ENCODE measurements at regions not wholly inside any gene's neighbourhood (a gene's known extent, or its start where the extent isn't known, plus 50 kb on each side); places are given as distances from the start of the nearest gene placed in this dataset.

- peaks cover 10% of the 10 kb centered on the region for H3K4me1 ChIP-seq (ENCODE audit: insufficient read depth)
- H3K36me3 ChIP-seq = no peaks in the 10 kb centered on the region
- DNase-seq = no peak
- H3K9me3 ChIP-seq = no peaks in the 10 kb centered on the region
- H3K27me3 ChIP-seq = no peaks in the 10 kb centered on the region
- WGBS, 3 donors = 53 to 61% (median 55%) methylated on average over 12 of the region's 12 CpGs
- H3K27ac ChIP-seq = peak overlapping the region in 1 of 2 donors; percentile 43
- no peak overlapping the region for H3K4me3 ChIP-seq
- no peak for TF ChIP-seq CTCF (IDR thresholded peaks at IDR 0.05)
- intact Hi-C loops (cut with DNase I) = loop anchor here in 1 of 4 donors (10.0 kb wide), 1 partner anchor 58 kb away; no protein-coding TSS in a partner anchor
Measured at GRCh38 chr9:682633-683508, 158.6 kb upstream of the DMRT1 start.

DNA sequence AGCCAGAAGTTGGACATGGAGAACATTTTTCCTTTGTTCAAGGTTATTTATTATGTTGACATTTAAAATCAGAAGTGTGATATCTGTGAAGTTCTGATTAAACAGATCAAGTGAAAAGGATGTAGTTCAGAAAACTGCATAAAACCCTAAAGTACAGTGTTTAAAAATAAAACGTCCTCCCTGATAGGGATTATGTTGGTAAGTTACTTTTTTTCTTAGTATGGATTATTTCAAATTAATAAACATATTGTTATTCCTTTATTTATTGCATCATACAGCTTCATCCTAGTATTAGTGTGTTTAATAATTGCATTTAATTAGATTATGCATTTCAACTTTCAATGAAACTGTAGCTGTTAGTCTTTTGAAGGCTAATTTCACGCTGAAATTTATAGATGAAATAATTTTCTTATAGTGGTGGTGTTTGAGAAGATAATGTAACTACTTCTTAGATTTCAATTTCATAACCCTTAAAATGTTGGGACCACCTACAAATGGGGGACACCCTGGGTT is 157.9 kb upstream of the DMRT1 start:
- WGBS, 3 donors = 52 to 58% (median 53%) methylated on average over 2 of the region's 2 CpGs
- no peaks in the 10 kb centered on the region for H3K9me3 ChIP-seq
- H3K27ac ChIP-seq = peak overlapping the region in 1 of 2 donors; percentile 43
- no peak overlapping the region for H3K4me3 ChIP-seq
- H3K27me3 ChIP-seq = no peaks in the 10 kb centered on the region
- no peak for TF ChIP-seq EP300 (IDR thresholded peaks at IDR 0.05)
- TF ChIP-seq POLR2A (IDR thresholded peaks at IDR 0.05) = no peak
- no peak for TF ChIP-seq CTCF (IDR thresholded peaks at IDR 0.05)
- DNase-seq = no peak
- H3K4me1 ChIP-seq (ENCODE audit: insufficient read depth) = peaks cover 10% of the 10 kb centered on the region
- intact Hi-C loops (cut with DNase I) = loop anchor here in 1 of 4 donors (10.0 kb wide), 1 partner anchor 59 kb away; no protein-coding TSS in a partner anchor
- no peaks in the 10 kb centered on the region for H3K36me3 ChIP-seq

DNA sequence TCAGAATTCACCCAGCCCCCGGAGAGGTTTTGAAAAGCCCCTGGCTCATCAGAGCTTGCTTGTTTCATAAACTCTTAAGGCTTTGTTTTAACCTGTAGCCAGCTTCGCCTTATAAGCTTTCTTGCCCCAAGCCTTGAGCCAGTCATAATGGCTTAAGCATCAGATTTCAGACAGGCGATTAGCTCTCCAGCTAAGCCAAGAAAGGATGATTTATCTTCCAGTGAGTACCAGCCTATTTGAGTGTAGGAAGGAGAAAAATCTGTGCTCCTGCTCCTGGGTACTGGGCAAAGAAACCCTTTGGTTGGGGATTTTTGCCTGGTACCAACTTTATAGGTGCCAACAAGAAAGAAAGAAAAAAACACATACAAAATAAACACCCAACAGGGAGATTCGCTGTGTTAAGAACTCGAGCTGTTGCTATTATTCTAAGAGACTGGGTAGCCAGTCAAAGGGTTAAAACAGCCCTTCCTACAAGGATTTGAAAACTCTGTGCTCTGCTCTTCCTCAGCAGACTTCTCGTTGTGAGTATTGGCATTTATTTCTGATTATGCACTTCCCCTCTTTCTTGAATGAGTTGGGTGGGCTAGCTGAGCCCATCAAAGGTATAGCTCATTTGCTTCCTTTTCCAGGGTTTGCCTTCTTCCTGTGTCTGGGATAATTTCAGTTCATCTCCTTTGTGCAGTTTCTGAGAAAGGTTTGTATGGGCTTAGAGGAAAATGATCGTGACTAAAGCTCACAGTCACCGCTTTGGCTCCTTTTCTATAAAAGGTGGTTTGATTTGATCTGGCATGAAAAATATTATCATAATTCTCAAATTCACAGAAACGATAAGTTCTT is 157.2 kb upstream of the DMRT1 start:
- H3K4me1 ChIP-seq (ENCODE audit: insufficient read depth) = peaks cover 10% of the 10 kb centered on the region
- no peaks in the 10 kb centered on the region for H3K36me3 ChIP-seq
- no peak for TF ChIP-seq POLR2A (IDR thresholded peaks at IDR 0.05)
- TF ChIP-seq EP300 (IDR thresholded peaks at IDR 0.05) = no peak
- TF ChIP-seq CTCF (IDR thresholded peaks at IDR 0.05) = no peak
- DNase-seq = no peak
- H3K9me3 ChIP-seq = no peaks in the 10 kb centered on the region
- H3K27me3 ChIP-seq = no peaks in the 10 kb centered on the region
- intact Hi-C loops (cut with DNase I) = loop anchor here in 1 of 4 donors (10.0 kb wide), 1 partner anchor 59 kb away; no protein-coding TSS in a partner anchor
- peak overlapping the region; percentile 5 to 19 for H3K27ac ChIP-seq
- H3K4me3 ChIP-seq = no peak overlapping the region
- 36 to 46% (median 40%) methylated on average over 9 of the region's 9 CpGs for WGBS, 3 donors

DNA sequence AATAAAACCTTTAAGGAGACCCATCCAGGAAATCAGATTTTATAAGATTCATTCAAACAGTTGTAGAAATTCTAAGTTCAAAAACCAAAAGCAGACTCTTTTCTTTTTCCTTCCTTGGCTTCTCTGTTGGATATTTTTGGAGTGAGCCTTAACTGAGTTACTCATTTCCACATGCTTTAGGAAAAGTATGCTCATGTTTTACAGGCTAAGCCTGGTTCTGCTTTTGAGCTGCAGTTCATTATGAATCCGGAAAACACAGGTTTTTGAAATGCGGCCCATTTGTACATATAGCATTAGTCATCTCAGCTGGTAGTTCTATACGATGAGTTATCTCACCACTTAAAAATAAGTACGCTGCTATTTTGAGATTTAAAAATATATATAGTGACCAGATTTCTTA is 156.6 kb upstream of the DMRT1 start:
- TF ChIP-seq CTCF (IDR thresholded peaks at IDR 0.05) (no peak), EP300 (IDR thresholded peaks at IDR 0.05) (no peak), POLR2A (IDR thresholded peaks at IDR 0.05) (no peak)
- Histone ChIP-seq H3K4me1 (ENCODE audit: insufficient read depth) (peaks cover 10% of the 10 kb centered on the region), H3K27ac (peak overlapping the region; percentile 19 to 25), H3K36me3 (no peaks in the 10 kb centered on the region), H3K4me3 (no peak overlapping the region), H3K27me3 (no peaks in the 10 kb centered on the region), H3K9me3 (no peaks in the 10 kb centered on the region)
- 38 to 58% (median 44%) methylated on average over 4 of the region's 4 CpGs for WGBS, 3 donors
- intact Hi-C loops (cut with DNase I) = loop anchor here in 1 of 4 donors (10.0 kb wide), 1 partner anchor 60 kb away; no protein-coding TSS in a partner anchor
- no peak for DNase-seq
